ENCODE measurements at regions not wholly inside any gene's neighbourhood (a gene's known extent, or its start where the extent isn't known, plus 50 kb on each side); places are given as distances from the start of the nearest gene placed in this dataset.

DNA sequence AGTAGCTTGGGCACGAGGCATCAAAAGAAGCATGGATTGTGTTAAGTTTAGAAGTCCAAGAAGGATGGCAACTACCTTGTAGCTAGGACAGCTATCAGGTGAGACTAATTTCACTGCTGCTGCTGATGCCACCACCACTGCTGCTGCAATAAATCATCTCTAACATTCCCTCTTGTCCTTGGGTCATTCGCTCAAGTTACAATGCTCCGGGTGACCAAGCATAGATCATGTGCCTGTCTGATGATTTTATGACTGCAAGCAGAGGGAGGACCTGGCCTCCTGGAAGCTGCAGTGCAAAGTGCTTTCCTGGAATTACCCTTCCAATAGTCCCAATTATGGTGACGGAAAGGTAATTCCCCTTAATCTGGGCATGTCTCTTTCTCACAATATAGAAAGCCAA, 334.4 kb downstream of the PRELID2 start:
- TF ChIP-seq, protein P1, sequence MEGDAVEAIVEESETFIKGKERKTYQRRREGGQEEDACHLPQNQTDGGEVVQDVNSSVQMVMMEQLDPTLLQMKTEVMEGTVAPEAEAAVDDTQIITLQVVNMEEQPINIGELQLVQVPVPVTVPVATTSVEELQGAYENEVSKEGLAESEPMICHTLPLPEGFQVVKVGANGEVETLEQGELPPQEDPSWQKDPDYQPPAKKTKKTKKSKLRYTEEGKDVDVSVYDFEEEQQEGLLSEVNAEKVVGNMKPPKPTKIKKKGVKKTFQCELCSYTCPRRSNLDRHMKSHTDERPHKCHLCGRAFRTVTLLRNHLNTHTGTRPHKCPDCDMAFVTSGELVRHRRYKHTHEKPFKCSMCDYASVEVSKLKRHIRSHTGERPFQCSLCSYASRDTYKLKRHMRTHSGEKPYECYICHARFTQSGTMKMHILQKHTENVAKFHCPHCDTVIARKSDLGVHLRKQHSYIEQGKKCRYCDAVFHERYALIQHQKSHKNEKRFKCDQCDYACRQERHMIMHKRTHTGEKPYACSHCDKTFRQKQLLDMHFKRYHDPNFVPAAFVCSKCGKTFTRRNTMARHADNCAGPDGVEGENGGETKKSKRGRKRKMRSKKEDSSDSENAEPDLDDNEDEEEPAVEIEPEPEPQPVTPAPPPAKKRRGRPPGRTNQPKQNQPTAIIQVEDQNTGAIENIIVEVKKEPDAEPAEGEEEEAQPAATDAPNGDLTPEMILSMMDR (IDR thresholded peaks at IDR 0.05; ENCODE audit: insufficient read depth, low read length): no peak
- H3K4me3 ChIP-seq (ENCODE audit: low read depth, low read length): no peak overlapping the region
- DNase-seq (ENCODE audit: low read depth): no peak

DNA sequence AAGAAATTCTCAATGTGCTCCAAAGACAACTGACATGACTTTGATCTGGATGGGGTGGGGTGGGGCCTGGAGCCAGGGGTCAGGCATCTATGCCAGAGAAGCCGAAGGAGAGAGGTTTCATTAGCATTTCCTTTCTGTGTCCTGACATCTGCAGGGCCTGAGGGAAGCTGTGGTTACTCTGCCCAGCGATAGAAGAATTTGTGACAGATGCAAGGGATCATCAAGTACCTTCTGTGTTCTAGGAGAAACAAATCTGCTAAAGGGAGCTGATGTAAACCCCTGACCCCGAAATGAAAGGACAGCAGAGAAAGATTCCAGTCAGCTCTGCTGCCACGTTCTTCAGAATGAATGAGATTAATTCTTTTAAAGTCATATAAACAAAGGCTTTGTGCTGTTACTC, 335.7 kb downstream of the PRELID2 start:
- DNase-seq (ENCODE audit: low read depth): peak; percentile 37
- no peak overlapping the region for H3K4me3 ChIP-seq (ENCODE audit: low read depth, low read length)
- TF ChIP-seq, protein P1 (IDR thresholded peaks at IDR 0.05; ENCODE audit: insufficient read depth, low read length): no peak

DNA sequence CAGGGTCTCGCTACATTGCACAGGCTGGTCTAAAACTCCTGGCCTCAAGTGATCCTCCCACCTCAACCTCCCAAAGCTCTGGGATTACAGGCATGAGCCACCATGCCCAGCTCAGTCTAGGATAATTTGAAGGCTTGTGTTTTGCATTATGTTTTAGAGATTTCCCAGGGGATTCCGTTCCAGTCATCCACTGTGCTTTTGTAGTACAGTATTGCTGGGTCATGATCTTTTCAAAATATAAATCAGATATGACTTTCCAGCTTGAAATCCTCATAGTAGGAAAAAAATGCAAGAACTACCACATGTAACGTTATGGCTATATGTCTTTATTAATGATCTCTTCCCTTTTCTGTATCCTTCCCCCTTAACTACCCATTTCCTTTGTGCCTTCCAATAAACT, 338.1 kb downstream of the PRELID2 start:
- DNase-seq (ENCODE audit: low read depth): no peak
- TF ChIP-seq, protein P1 (IDR thresholded peaks at IDR 0.05; ENCODE audit: insufficient read depth, low read length): no peak
- no peak overlapping the region for H3K4me3 ChIP-seq (ENCODE audit: low read depth, low read length)

DNA sequence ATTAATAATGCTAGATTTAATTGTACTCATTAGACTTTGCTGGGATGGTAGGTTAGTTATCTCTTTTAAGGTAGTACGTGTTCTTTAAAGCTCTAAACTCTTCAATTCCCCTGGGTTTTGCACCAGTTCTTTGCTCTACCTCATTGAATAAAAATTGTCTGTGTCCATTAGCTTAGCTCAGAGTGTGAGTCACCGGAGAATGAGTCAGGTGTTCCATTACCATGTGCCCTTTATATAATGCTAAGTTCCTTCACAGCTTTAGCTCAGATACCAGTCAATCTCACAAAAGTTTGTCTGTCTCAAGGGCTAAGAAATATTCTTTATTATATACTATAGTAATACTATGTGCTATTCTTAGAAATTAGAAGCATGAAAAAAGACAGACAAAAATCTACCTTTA, 339.4 kb downstream of the PRELID2 start:
- TF ChIP-seq, protein P1 (IDR thresholded peaks at IDR 0.05; ENCODE audit: insufficient read depth, low read length): no peak
- H3K4me3 ChIP-seq (ENCODE audit: low read depth, low read length): no peak overlapping the region
- DNase-seq (ENCODE audit: low read depth): peak; percentile 94

DNA sequence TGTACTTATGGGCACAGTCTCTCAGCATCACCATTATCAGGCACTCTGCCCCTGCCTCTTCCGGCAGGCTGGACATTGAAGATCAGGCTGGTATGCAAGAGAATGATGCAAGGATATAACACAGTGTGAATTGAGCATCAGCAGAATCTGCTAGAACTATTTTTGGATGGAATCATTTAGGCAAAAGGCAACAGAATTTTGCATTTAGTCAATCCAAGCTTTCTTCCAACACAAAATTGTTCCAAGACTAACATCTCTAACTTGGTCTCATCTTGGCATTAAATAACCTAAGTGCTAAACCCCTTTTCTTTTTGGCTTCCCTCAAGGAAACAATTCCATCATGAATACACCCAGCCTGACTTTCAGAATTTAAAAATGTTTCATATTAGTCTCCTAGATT, 339.9 kb downstream of the PRELID2 start:
- H3K4me3 ChIP-seq (ENCODE audit: low read depth, low read length): no peak overlapping the region
- TF ChIP-seq, protein P1 (IDR thresholded peaks at IDR 0.05; ENCODE audit: insufficient read depth, low read length): no peak
- peak; percentile 73 for DNase-seq (ENCODE audit: low read depth)

DNA sequence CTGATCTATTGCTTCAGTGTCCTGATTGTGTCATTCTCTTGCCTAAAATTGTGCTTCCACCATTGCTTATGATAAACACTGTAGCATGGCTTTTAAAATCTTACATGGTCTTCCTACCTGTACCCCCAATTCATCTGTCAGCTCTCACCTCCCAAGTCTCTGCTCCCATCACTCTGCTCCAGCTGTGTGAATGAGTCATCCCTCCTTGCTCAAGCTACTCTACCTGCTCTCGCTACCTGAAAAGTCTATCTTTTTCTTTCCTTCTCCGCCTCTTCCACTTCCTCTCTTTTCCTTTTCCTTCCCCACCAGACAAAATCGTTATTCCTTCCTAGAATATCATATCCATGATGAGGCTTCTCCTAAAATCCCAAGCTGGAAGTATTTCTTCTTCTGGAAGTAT, 341.7 kb downstream of the PRELID2 start:
- no peak overlapping the region for H3K4me3 ChIP-seq (ENCODE audit: low read depth, low read length)
- TF ChIP-seq, protein P1 (IDR thresholded peaks at IDR 0.05; ENCODE audit: insufficient read depth, low read length): no peak
- no peak for DNase-seq (ENCODE audit: low read depth)

DNA sequence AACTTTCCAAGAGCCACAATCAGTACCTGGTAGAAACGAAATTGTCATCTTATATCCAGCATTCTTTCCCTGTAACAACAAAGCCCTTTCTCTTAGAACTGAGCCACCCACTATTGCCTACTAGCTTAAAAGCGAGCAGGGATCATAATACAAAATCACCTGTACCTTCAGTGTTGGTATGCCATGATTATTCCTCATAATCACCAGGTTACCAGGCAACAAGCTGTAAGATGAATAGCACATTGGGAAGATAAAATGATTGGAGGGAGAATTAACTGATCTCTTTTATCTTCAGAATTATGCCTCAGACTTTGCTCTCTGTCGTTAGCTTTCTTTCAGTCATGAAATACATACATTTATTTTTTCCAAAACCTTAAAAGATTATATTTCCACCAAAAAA, 345.6 kb downstream of the PRELID2 start:
- H3K4me3 ChIP-seq (ENCODE audit: low read depth, low read length): no peak overlapping the region
- no peak for DNase-seq (ENCODE audit: low read depth)
- TF ChIP-seq, protein P1 (IDR thresholded peaks at IDR 0.05; ENCODE audit: insufficient read depth, low read length): no peak
